HepG2 (cell line): ENCODE measurements at regions not wholly inside any gene's neighbourhood (a gene's known extent, or its start where the extent isn't known, plus 50 kb on each side); places are given as distances from the start of the nearest gene placed in this dataset.

Experiments used
- FOXO1 ChIP-seq: sonication (generic); formaldehyde crosslinking; IDR thresholded peaks from 2 replicates; pipeline ENCODE4 v1.4.0; 2020; ENCODE audit warnings: missing genetic modification reagents
- GATAD1 ChIP-seq: IDR thresholded peaks from 2 replicates; pipeline ENCODE4 v1.6.1; 2016; ENCODE audit warnings: missing genetic modification reagents, missing compliant biosample characterization
- GATAD2A ChIP-seq: IDR thresholded peaks from 2 replicates; pipeline ENCODE4 v1.6.1; 2016
- HDAC2 ChIP-seq: sonication (generic); formaldehyde crosslinking; IDR thresholded peaks from 2 replicates; pipeline ENCODE4 v1.4.0; 2020; ENCODE audit warnings: missing genetic modification reagents
- MEIS1 ChIP-seq: sonication (generic); formaldehyde crosslinking; IDR thresholded peaks from 2 replicates; pipeline ENCODE4 v1.9.0; 2021; ENCODE audit warnings: mild to moderate bottlenecking, missing genetic modification reagents, moderate library complexity, borderline replicate concordance
- MNT ChIP-seq: fragments of 450-650 bp; IDR thresholded peaks from 2 replicates; pipeline ENCODE4 v1.6.1; 2016
- NCOR1 ChIP-seq: fragments of 200-600 bp; sonication (generic); IDR thresholded peaks from 2 replicates; pipeline ENCODE4 v1.7.0; 2017; ENCODE audit warnings: antibody characterized with exemption, low read length, borderline replicate concordance
- NFKB2 ChIP-seq: sonication (generic); formaldehyde crosslinking; IDR thresholded peaks from 2 replicates; pipeline ENCODE4 v1.4.0; 2020; ENCODE audit warnings: missing genetic modification reagents, borderline replicate concordance
- NR2F6 ChIP-seq, 2 experiments: IDR thresholded peaks; 2 replicates each; pipeline ENCODE4 v1.6.1; 2016; ENCODE audit warnings: antibody characterized with exemption in 1 of 2, mild to moderate bottlenecking in 1 of 2
- NR3C1 ChIP-seq: sonication (generic); formaldehyde crosslinking; IDR thresholded peaks from 2 replicates; pipeline ENCODE4 v1.4.0; 2020; ENCODE audit warnings: missing genetic modification reagents
- PITX1 ChIP-seq: sonication (generic); formaldehyde crosslinking; IDR thresholded peaks from 2 replicates; pipeline ENCODE4 v1.5.1; 2020; ENCODE audit warnings: mild to moderate bottlenecking, missing genetic modification reagents
- SAP130 ChIP-seq: IDR thresholded peaks from 2 replicates; pipeline ENCODE4 v1.6.1; 2016; ENCODE audit warnings: low read depth
- STAG1 ChIP-seq: sonication (generic); formaldehyde crosslinking; IDR thresholded peaks from 2 replicates; pipeline ENCODE4 v1.4.0; 2020; ENCODE audit warnings: missing genetic modification reagents
- TBX2 ChIP-seq: sonication (generic); formaldehyde crosslinking; IDR thresholded peaks from 2 replicates; pipeline ENCODE4 v1.5.0; 2020; ENCODE audit warnings: missing genetic modification reagents, mild to moderate bottlenecking, borderline replicate concordance
- ZBTB8A ChIP-seq: sonication (generic); formaldehyde crosslinking; IDR thresholded peaks from 2 replicates; pipeline ENCODE4 v1.4.0; 2020; ENCODE audit warnings: mild to moderate bottlenecking, low read depth, missing genetic modification reagents, borderline replicate concordance
- ZNF234 ChIP-seq: sonication (generic); formaldehyde crosslinking; conservative IDR thresholded peaks from 2 replicates; pipeline ENCODE4 v1.5.1; 2020; ENCODE audit warnings: mild to moderate bottlenecking, missing genetic modification reagents
- ZNF30 ChIP-seq: sonication (generic); formaldehyde crosslinking; IDR thresholded peaks from 2 replicates; pipeline ENCODE4 v1.5.0; 2020; ENCODE audit warnings: mild to moderate bottlenecking, missing genetic modification reagents
- ZNF343 ChIP-seq: sonication (generic); formaldehyde crosslinking; IDR thresholded peaks from 2 replicates; pipeline ENCODE4 v1.4.0; 2020; ENCODE audit warnings: mild to moderate bottlenecking, missing genetic modification reagents
- ZNF556 ChIP-seq: sonication (generic); formaldehyde crosslinking; IDR thresholded peaks from 2 replicates; pipeline ENCODE4 v1.4.0; 2020; ENCODE audit warnings: mild to moderate bottlenecking, missing genetic modification reagents, borderline replicate concordance
- ZNF562 ChIP-seq: sonication (generic); formaldehyde crosslinking; IDR thresholded peaks from 2 replicates; pipeline ENCODE4 v1.8.0; 2022; ENCODE audit warnings: missing genetic modification reagents, borderline replicate concordance
- ZNF687 ChIP-seq: sonication (generic); formaldehyde crosslinking; IDR thresholded peaks from 2 replicates; pipeline ENCODE4 v1.5.1; 2020; ENCODE audit warnings: mild to moderate bottlenecking, missing genetic modification reagents, moderate library complexity
- TF ChIP-seq, protein P1 (sequence below): sonication (generic); formaldehyde crosslinking; IDR thresholded peaks from 2 replicates; pipeline ENCODE4 v1.9.0; 2021; ENCODE audit warnings: missing genetic modification reagents, borderline replicate concordance

DNA sequence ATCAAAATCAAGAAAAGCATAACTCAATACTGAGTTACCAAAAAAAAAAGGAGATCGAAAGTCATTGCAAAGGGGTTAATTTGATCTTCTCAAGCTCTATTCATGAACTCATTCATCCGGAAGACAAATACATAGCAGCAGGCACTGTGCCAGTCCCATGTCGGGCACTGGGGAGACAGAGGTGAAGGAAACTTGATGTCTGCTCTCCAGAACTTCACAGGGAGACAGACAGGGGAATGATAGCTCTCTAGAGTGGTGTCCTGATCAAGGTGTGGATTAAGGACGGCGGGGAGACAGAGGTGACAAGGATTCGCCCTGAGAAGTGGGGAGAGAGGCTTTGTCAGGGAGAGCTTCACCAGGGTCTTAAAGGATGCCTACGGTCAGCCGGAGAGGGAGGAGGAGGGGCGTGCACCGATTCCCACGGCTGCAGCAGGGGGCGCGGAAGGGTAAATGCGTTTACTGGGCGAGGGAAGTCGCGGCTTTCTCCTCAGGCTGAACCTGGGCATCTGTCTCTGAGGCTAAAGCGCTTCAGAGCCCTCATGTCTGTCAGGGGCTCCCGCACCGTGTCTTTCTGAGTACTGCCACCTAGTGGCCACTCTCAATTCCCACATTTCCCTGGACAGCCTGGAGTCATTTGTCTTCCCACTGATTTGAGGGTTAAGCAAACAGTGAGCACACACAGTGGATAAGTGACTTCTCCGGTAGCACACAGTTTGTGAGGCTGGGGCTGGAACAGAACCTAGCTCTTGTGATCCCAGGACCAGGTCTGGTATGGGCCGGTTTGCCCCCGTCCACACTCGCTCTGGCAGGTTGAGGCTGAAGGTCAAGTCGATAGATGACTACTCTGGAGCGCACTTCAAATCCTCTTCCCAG is 152.8 kb downstream of the TENT5C start (continued):
- TF ChIP-seq ZNF556 (peak; percentile 91), SAP130 (CRISPR knock-in tag) (0 out of 2 replicates have a peak, but pooled peaks have one; percentile 21), GATAD2A (CRISPR knock-in tag) (peak; percentile 42; the same call in 1 of the 2 replicates), HDAC2 (CRISPR knock-in tag) (0 out of 2 replicates have a peak, but pooled peaks have one; percentile 50), ZNF343 (CRISPR knock-in tag) (no peak), MEIS1 (CRISPR knock-in tag) (peak; percentile 60; the same call in 1 of the 2 replicates), ZNF30 (CRISPR knock-in tag) (no peak), ZNF687 (CRISPR knock-in tag) (0 out of 2 replicates have a peak, but pooled peaks have one; percentile 29), STAG1 (CRISPR knock-in tag) (peak; percentile 74), TBX2 (CRISPR knock-in tag) (0 out of 2 replicates have a peak, but pooled peaks have one; percentile 16), NR3C1 (no peak), MNT (no peak), FOXO1 (CRISPR knock-in tag) (peak; percentile 50; the same call in 1 of the 2 replicates), ZNF234 (CRISPR knock-in tag) (no peak), NR2F6 (IDR thresholded peaks at IDR 0.05) (0 out of 2 replicates have a peak, but pooled peaks have one; percentile 27), NR2F6 (CRISPR knock-in tag; IDR thresholded peaks at IDR 0.05) (no peak), ZNF562 (CRISPR knock-in tag) (no peak), PITX1 (CRISPR knock-in tag) (peak; percentile 49; the same call in 1 of the 2 replicates), NCOR1 (no peak), GATAD1 (0 out of 2 replicates have a peak, but pooled peaks have one; percentile 17), ZBTB8A (no peak), NFKB2 (CRISPR knock-in tag) (peak; percentile 24; the same call in 1 of the 2 replicates)
- TF ChIP-seq, protein P1, sequence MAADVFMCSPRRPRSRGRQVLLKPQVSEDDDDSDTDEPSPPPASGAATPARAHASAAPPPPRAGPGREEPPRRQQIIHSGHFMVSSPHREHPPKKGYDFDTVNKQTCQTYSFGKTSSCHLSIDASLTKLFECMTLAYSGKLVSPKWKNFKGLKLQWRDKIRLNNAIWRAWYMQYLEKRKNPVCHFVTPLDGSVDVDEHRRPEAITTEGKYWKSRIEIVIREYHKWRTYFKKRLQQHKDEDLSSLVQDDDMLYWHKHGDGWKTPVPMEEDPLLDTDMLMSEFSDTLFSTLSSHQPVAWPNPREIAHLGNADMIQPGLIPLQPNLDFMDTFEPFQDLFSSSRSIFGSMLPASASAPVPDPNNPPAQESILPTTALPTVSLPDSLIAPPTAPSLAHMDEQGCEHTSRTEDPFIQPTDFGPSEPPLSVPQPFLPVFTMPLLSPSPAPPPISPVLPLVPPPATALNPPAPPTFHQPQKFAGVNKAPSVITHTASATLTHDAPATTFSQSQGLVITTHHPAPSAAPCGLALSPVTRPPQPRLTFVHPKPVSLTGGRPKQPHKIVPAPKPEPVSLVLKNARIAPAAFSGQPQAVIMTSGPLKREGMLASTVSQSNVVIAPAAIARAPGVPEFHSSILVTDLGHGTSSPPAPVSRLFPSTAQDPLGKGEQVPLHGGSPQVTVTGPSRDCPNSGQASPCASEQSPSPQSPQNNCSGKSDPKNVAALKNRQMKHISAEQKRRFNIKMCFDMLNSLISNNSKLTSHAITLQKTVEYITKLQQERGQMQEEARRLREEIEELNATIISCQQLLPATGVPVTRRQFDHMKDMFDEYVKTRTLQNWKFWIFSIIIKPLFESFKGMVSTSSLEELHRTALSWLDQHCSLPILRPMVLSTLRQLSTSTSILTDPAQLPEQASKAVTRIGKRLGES (CRISPR knock-in tag): no peak
